Ammon's horn (tissue), 1 donor: ENCODE measurements at regions not wholly inside any gene's neighbourhood (a gene's known extent, or its start where the extent isn't known, plus 50 kb on each side); places are given as distances from the start of the nearest gene placed in this dataset.

ENCODE experiments used
- DNase-seq: peaks from one replicate; pipeline ENCODE4 v3.0.0-alpha.2; 2016; ENCODE audit warnings: low spot score

GRCh38 chr2:33890686-33891085, 291.6 kb upstream of the FAM98A start:
- no peak for DNase-seq

GRCh38 chr2:33877348-33878016, 278.4 kb upstream of the FAM98A start:
- no peak for DNase-seq

- DNase-seq: no peak
These were observed 274.0 kb upstream of the FAM98A start for GRCh38 chr2:33873076-33873605.

DNA sequence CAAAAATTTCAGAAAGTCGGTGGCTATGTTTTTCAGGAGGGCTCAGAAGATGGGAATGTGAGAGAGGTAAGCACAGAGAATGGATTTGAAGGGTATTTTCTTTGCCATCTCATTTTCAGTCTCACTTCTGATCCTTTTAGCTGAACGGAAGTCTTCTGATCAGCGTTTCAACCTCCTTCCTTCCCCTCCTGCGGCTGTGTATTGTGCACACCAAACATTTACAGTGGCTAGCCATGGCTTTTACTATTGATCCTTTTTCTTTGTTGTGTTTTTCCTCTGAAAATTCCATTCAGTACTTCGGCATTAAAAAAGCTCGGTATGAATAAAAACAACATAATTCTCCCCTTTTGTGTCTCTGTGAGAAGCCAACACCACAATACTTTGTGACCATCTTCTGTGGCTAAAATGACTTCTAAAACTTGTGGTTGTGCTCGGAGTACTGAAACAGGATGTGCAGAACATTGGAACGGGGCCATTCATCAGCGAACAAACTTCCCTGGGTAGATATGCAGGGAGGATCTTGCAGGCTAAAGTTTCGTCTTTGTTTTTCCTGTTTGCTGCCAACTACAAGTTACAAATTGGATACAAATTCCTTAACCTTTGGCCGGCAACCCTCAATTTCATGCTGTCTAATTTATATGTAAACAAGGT, 260.8 kb upstream of the FAM98A start:
- DNase-seq: peak; percentile 23

GRCh38 chr2:33859176-33859575, 260.1 kb upstream of the FAM98A start:
- no peak for DNase-seq

DNA sequence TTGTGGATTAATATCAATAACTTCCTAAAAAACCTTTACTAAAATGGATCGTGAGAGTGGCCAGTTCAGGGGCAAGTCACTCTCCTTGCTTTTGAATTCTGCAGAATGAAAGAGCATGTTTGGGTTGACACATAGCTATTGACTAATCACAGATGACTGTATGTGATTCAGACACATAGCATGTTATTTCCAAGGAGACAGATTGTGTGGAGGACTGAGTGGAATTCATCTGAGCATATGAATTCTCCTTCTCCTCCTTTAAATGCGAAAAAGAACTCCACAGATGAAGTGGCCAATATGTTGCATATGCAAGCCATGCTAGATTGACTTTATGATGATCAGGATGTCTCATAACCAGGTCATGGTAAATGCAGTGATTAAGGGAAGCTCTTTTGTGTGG, 249.4 kb upstream of the FAM98A start:
- DNase-seq: peak; percentile 40

- DNase-seq: no peak
These were observed 240.7 kb upstream of the FAM98A start for GRCh38 chr2:33839791-33840190.

DNA sequence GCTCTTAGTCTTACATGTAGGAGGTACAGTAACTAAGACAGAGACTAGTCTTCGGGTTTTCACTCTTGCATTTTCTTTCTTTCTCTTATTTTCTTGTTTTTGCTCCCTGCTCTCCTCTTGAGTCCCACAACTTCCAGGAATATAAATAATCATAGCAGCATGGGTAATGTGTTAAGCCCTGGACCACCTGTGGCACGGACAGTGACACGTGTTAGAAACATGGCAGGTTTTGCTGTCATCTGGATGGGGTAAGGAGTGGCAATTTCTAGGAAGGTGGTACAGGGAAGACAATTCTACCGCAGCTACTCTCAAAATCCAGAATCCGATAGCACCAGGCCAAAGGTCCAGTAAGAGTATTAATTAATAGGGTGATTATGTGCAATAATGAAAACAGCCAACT, 237.5 kb upstream of the FAM98A start:
- DNase-seq: no peak

DNA sequence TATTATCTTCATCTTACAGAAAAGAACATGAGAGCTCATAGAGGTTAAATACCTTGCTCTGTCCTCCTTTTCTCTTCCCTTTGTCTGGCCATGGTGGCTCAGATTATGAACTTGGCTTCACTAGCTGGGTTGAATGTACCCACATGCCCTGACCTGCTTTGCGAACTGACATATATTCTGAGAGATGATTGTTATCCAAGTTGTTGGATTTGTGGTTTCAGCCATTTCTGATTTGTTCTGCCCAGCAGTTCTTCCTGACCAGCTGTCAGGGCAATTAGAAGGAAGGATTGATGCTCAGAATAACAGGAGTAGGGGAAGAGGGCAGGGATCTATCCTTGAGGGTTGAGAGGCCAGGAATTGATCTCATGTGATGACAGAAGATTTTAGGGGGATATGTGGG, 236.8 kb upstream of the FAM98A start:
- DNase-seq: no peak

DNA sequence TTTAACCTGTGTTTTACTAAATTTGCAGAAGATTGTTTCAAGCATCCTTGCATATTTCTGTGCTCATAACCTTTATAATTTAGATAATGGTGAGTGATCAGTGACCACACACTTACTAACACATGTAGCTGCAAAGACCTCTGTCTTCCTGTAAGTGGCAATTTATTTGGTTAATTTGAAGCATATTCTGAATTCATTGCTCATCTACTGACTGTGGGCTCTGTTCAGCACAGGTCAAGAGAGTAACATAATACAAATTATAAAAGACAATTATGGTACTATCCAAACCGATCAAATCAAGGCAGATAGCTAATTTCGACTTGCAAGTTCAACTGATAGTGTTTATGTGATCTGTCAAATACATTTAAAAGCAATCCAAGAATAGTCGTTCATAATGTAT, 223.9 kb upstream of the FAM98A start:
- no peak for DNase-seq

- no peak for DNase-seq
These were observed 213.6 kb upstream of the FAM98A start for GRCh38 chr2:33812707-33813106.

DNA sequence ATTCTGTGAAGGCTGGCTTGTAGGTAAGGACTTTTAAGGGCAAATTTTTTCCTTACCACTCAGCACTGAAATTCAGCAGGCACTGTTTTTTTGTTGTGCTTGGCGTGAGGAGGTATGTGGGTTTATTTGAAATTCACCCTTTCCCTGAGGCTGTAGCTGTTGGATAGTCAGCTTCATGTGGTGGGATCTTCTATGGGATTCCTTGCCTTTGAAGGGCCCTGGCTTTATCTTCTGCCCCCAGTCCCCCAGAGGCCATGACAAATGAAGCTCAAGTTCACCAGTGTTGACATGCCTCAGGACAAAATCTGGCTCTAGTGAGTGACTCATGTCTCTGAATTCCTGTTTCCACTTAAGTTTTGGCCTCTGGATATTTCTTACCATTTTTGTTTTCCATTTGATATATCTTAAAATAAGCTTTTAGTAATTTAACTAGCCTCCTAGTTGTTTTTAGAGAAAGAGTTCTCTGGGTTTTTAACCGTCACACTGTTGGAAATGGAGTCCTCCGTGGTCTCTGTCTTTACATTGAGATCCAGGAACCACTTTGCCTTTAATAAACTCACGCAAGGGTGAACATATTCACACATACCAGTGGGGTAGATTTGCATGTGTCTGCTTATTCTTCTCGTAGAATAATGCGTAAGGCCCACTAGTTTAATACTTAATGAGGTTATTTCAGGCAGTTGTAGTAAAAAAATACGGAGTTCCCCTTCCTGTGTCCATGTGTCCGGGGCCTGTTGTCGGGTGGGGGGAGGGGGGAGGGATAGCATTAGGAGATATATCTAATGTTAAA, 211.1 kb upstream of the FAM98A start:
- no peak for DNase-seq

GRCh38 chr2:33806041-33806440, 206.9 kb upstream of the FAM98A start:
- no peak for DNase-seq

DNA sequence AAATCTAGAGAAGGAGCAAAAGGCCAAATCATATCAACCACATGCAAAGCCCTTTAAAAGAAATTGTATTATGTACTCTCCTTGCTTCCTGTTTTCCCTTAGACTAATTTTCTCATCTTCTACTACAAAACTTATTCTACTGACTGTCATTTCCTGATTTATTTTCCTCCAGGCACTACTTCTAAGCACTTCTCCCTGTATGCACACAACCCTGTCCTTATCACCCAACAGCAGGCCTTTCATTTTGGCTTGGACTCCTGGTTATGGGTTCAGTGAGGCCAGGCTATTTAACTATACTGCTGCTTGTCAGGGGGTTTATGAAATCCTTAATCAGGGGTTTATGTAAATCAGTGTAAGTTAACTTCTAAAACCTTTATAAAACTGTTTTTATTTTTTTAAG, 205.1 kb upstream of the FAM98A start:
- DNase-seq: no peak

GRCh38 chr2:33796511-33796910, 197.4 kb upstream of the FAM98A start:
- DNase-seq: no peak

DNA sequence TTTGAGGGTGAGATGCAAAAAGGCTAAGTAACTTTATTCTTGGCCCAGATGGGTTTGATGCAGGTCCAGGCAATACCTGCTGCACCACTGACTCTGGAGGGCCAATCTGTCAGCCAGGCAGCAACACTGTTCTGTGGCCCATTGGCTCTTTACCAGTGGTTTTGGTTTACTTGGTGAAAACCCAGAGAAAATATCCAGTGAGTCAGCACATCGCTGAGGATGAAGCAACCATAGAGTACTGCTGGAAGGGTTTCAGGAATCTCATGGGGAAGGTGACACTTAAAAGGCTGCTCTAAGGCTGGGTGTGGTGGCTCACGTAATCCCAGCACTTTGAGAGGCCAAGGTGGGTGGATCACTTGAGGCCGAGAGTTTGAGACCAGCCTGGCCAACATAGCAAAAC, 192.5 kb upstream of the FAM98A start:
- DNase-seq: no peak

GRCh38 chr2:33788044-33788443, 188.9 kb upstream of the FAM98A start:
- DNase-seq: no peak

DNA sequence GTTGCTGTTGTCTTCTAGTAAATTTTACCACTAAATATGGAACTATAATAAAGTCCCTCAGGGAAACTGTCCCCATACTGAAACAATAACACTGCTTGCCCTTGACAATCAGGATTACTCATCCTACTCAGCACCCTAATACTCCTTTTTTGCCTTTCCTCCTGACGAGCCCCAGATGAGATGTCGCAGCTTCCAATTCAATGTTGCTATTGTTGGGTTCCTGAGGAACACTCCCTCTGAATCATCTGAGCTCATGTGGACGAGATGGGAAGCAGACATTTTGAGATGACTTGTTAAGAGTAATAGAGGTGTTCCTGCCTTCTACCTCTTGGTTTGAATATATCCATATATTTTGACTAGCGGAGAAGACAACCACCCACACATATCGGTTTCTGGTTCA, 187.8 kb upstream of the FAM98A start:
- DNase-seq: no peak

DNA sequence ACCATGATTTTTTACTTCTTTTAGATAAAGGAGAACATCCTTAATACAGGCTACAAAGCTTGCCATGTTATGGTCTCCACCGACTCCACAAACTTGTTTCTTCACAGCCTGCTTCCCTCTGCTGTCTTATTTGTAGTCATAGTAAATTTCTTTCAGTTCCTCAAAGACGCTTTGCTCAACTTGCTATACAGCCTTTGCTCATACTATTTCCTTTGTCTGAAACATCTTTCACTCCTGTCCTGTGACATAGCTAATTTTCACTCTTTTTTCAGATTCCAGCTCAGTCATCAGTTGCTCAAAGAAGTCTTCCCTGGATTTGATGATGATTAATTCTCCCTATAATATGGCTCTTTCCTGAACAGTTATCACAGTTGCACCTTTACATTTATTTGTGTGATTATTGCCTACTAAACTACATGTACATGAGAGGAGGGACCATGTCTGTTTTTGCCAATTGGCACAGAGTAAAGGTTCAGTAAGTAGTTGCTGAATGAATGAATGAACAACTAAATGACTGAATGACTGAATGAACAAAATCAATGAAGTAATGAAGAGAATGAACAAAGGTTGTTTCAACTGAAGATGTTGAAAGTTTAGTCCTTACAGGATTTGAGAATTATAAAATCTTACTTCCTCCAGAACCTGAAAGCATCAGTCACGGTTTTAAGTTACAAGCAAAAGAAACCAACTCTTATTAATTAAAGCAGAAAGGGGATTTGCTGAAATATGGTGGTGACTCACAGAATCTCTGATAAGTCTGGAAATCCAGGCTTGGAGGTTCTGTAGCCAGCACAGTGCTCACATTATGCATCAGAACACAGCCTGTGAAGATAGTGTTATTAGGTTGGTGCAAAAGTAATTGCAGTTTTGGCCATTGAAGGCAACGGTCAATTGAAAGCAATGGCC, 186.4 kb upstream of the FAM98A start:
- DNase-seq: peak; percentile 13

DNA sequence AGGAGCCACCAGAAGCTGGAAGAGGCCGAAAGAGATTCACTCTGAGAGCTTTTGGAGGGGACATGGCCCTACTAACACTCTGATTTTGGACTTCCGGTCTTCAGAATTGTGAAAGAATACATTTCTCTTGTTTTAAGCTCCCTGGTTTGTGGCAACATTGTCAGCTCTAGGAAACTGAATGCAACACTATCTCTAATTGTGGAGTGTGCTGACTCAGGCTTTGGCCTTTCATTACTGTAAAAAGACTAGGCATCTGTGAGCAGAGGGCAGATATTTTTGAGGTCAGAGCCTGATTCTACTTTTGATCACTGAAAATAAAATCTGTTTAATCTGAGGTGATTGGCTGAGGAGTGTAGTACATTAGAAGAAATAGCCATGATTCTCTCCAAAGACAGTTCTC, 185.4 kb upstream of the FAM98A start:
- DNase-seq: no peak

GRCh38 chr2:33782395-33783230, 183.5 kb upstream of the FAM98A start:
- DNase-seq: no peak
